A549 (cell line): ENCODE measurements at regions not wholly inside any gene's neighbourhood (a gene's known extent, or its start where the extent isn't known, plus 50 kb on each side); places are given as distances from the start of the nearest gene placed in this dataset.

ENCODE experiments used
- ATAC-seq, 2 experiments: fragments of 200-7000 bp in 1 of 2; fragments of >200 bp in 1 of 2; cut with Nextera tagmentation in 1 of 2; cut with Tn5 transposase in 1 of 2; 3 replicates each; pipeline versions ENCODE4 v1.8.0 to v1.9.1; 2018 to 2020; ENCODE audit warnings: mild to moderate bottlenecking in 1 of 2, moderate library complexity in 1 of 2
- CTCF ChIA-PET: fragments of 300-600 bp; sonication (Branson Sonifier 250); formaldehyde crosslinking; extraction: SDS; loops from one replicate; lab custom pipeline; 2021; ENCODE audit warnings: antibody characterized with exemption, inconsistent platforms; lab: Yijun Ruan, JAX
- POLR2A ChIA-PET: fragments of 350-600 bp; formaldehyde crosslinking; extraction: SDS; loops from one replicate; lab custom pipeline; 2021; ENCODE audit warnings: antibody characterized with exemption, inconsistent platforms; lab: Yijun Ruan, JAX
- DNase-seq, 2 experiments: peaks; one replicate each; pipeline versions ENCODE4 v3.0.0 to v3.0.0-alpha.2; 2011 to 2016; ENCODE audit warnings: low read depth in 1 of 2, low spot score in 1 of 2
- FAIRE-seq: peaks from 2 replicates; lab custom pipeline; 2011; peaks lifted over from hg19 to GRCh38; lab: Jason Lieb, UNC
- H3K27ac ChIP-seq, 2 experiments: fragments of >200 bp; sonication (Bioruptor Twin); formaldehyde crosslinking; 3 replicates each; pipeline ENCODE4 v1.5.1; 2016 to 2017
- H3K4me1 ChIP-seq: fragments of >200 bp; sonication (Bioruptor Twin); formaldehyde crosslinking; 3 replicates; pipeline ENCODE4 v1.6.1; 2016
- H3K4me2 ChIP-seq: fragments of >200 bp; sonication (Bioruptor Twin); formaldehyde crosslinking; 3 replicates; pipeline ENCODE4 v1.6.1; 2016
- H3K4me3 ChIP-seq: fragments of >200 bp; sonication (Bioruptor Twin); formaldehyde crosslinking; 3 replicates; pipeline ENCODE4 v1.5.1; 2016
- H3K9me3 ChIP-seq: fragments of >200 bp; sonication (Bioruptor Twin); formaldehyde crosslinking; 3 replicates; pipeline ENCODE4 v1.6.1; 2016
- CBX2 ChIP-seq: fragments of 200-600 bp; sonication (generic); IDR thresholded peaks from 2 replicates; pipeline ENCODE4 v1.6.1; 2016; ENCODE audit warnings: low read depth, mild to moderate bottlenecking, borderline replicate concordance
- CBX8 ChIP-seq: fragments of 200-600 bp; sonication (generic); IDR thresholded peaks from 2 replicates; pipeline ENCODE4 v1.6.1; 2016
- CHD4 ChIP-seq: fragments of 200-600 bp; sonication (generic); IDR thresholded peaks from 2 replicates; pipeline ENCODE4 v1.6.1; 2016; ENCODE audit warnings: antibody characterized with exemption, mild to moderate bottlenecking, borderline replicate concordance
- CTCF ChIP-seq: fragments of >200 bp; sonication (Bioruptor Twin); formaldehyde crosslinking; IDR thresholded peaks from 3 replicates; pipeline ENCODE4 v1.5.1; 2016
- EP300 ChIP-seq, 2 experiments: fragments of >200 bp; sonication (Bioruptor Twin); formaldehyde crosslinking; IDR thresholded peaks; 2 replicates in 1 of 2; 3 replicates in 1 of 2; pipeline ENCODE4 v1.6.1; 2016 to 2017
- FOSL2 ChIP-seq, 2 experiments: fragments of 450-650 bp in 1 of 2; fragments of >200 bp in 1 of 2; sonication (Bioruptor Twin) in 1 of 2; formaldehyde crosslinking; IDR thresholded peaks; 2 replicates each; pipeline versions ENCODE4 v1.5.0 to v1.6.1; 2016 to 2020; ENCODE audit warnings: mild to moderate bottlenecking in 1 of 2, moderate library complexity in 1 of 2
- HES2 ChIP-seq: fragments of >200 bp; sonication (Bioruptor Twin); formaldehyde crosslinking; IDR thresholded peaks from 2 replicates; pipeline ENCODE4 v1.6.1; 2016
- HEYL ChIP-seq: fragments of 250-450 bp; sonication (Bioruptor Pico); IDR thresholded peaks from 2 replicates; pipeline ENCODE4 v1.8.0; 2021; ENCODE audit warnings: mild to moderate bottlenecking, moderate library complexity
- HOXB13 ChIP-seq: fragments of 250-450 bp; sonication (Bioruptor Pico); IDR thresholded peaks from 2 replicates; pipeline ENCODE4 v1.5.0; 2020; ENCODE audit warnings: low read depth, mild to moderate bottlenecking, moderate library complexity
- JUNB ChIP-seq: fragments of >200 bp; sonication (Bioruptor Twin); formaldehyde crosslinking; IDR thresholded peaks from 2 replicates; pipeline ENCODE4 v1.6.1; 2016
- MAFK ChIP-seq: fragments of 450-650 bp; IDR thresholded peaks from 2 replicates; pipeline ENCODE4 v1.6.1; 2014; ENCODE audit not compliant: partially characterized antibody
- MAZ ChIP-seq: fragments of 150-350 bp; IDR thresholded peaks from 2 replicates; pipeline ENCODE4 v1.6.1; 2014; ENCODE audit warnings: antibody characterized with exemption, low read depth, low read length, borderline replicate concordance
- PBX3 ChIP-seq: IDR thresholded peaks from 2 replicates; pipeline ENCODE4 v1.6.1; 2012
- RAD21 ChIP-seq, 2 experiments: fragments of >200 bp in 1 of 2; sonication (Bioruptor Twin) in 1 of 2; formaldehyde crosslinking in 1 of 2; IDR thresholded peaks in 1 of 2; conservative IDR thresholded peaks in 1 of 2; 2 replicates in 1 of 2; 3 replicates in 1 of 2; pipeline ENCODE4 v1.6.1; 2012 to 2018; ENCODE audit warnings: inconsistent platforms in 1 of 2
- RARB ChIP-seq: fragments of 250-450 bp; sonication (Bioruptor Pico); IDR thresholded peaks from 2 replicates; pipeline ENCODE4 v1.8.0; 2021; ENCODE audit warnings: mild to moderate bottlenecking, moderate library complexity
- SMC3 ChIP-seq: fragments of >200 bp; sonication (Bioruptor Twin); formaldehyde crosslinking; IDR thresholded peaks from 3 replicates; pipeline ENCODE4 v1.6.1; 2018; ENCODE audit warnings: inconsistent platforms
- ZC3H11A ChIP-seq: fragments of 450-650 bp; IDR thresholded peaks from 2 replicates; pipeline ENCODE4 v1.6.1; 2014; ENCODE audit warnings: antibody characterized with exemption, mild to moderate bottlenecking
- ZFP36 ChIP-seq: fragments of 450-650 bp; IDR thresholded peaks from 2 replicates; pipeline ENCODE4 v1.6.1; 2014; ENCODE audit warnings: borderline replicate concordance; ENCODE audit not compliant: partially characterized antibody
- ZSCAN20 ChIP-seq: fragments of 250-450 bp; sonication (Bioruptor Pico); IDR thresholded peaks from 2 replicates; pipeline ENCODE4 v1.8.0; 2022; ENCODE audit warnings: mild to moderate bottlenecking, moderate library complexity
- WGBS: methylation state at CpG from one replicate; pipeline ENCODE4 v1.1.6; 2017; ENCODE audit errors: missing lambda C conversion rate; 5-methylcytosine and 5-hydroxymethylcytosine counted together
- TF ChIP-seq, protein P1 (sequence below): IDR thresholded peaks from 2 replicates; pipeline ENCODE4 v1.6.1; 2012
- TF ChIP-seq, protein P2 (sequence below): fragments of >200 bp; sonication (Bioruptor Twin); formaldehyde crosslinking; IDR thresholded peaks from 3 replicates; pipeline ENCODE4 v1.6.1; 2016
- TF ChIP-seq, protein P3 (sequence below): fragments of 450-650 bp; IDR thresholded peaks from 2 replicates; pipeline ENCODE4 v1.6.1; 2014; ENCODE audit warnings: antibody characterized with exemption

GRCh38 chr3:178439504-178439903 lies 96.7 kb upstream of the KCNMB2 start:
- DNase-seq (peak; percentile 11 to 31), FAIRE-seq (no peak), ATAC-seq (peak; percentile 59 to 84; a peak in 4 of 6 replicates)
- WGBS, result 34% methylated on average over 2 of the region's 2 CpGs
- H3K4me1 ChIP-seq, result peaks cover 10% of the 10 kb centered on the region; the same call in 2 of the 3 replicates
- no peaks in the 10 kb centered on the region for H3K9me3 ChIP-seq
- peak overlapping the region; percentile 42; a peak in 3 of 6 replicates for H3K27ac ChIP-seq
- POLR2A ChIA-PET, result no interaction called here
- TF ChIP-seq EP300 (IDR thresholded peaks at IDR 0.05) (no peak), CBX8 (no peak), MAFK (peak; percentile 42)
- peak overlapping the region; percentile 14; the same call in 1 of the 3 replicates for H3K4me2 ChIP-seq
- CTCF ChIA-PET, result no interaction called here
- no peak overlapping the region for H3K4me3 ChIP-seq

- POLR2A ChIA-PET, result no interaction called here
- WGBS, result 81% methylated on average over 4 of the region's 4 CpGs
These were observed 96.2 kb upstream of the KCNMB2 start for GRCh38 chr3:178440043-178440442.

DNA sequence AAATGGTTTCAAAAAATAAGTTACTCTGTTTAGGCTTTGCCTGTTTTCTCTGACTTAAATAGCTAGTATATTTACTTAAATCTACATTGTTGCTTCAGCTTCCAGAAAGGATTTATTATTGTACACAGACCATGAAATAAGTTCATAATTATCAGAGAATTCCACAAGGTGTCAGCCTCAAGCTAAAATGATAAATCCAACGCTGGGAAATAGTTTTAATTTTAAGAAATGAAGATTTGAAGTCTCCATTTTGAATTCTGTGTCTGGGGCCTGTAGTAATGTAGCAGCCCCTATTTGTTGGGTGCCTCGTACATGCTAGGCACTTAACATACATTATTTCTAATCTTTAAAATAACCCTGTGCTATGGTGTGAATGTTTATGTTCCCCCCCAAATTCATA lies 92.6 kb upstream of the KCNMB2 start:
- POLR2A ChIA-PET, result no interaction called here
- CTCF ChIA-PET, result interaction anchor here (0.7 to 1.0 kb wide), 2 partner anchors 19 to 524 kb away, joined by 3 read pairs; no protein-coding TSS in a partner anchor
- ATAC-seq (no peak), FAIRE-seq (no peak), DNase-seq (no peak)
- no peak overlapping the region for H3K27ac ChIP-seq
- no peak overlapping the region for H3K4me2 ChIP-seq
- no peaks in the 10 kb centered on the region for H3K9me3 ChIP-seq
- peaks cover 10% of the 10 kb centered on the region; the same call in 2 of the 3 replicates for H3K4me1 ChIP-seq
- 31% methylated on average over 2 of the region's 2 CpGs for WGBS
- H3K4me3 ChIP-seq, result no peak overlapping the region
- TF ChIP-seq RAD21 (conservative IDR thresholded peaks at IDR 0.05 in 1 of 2, IDR thresholded peaks at IDR 0.05 in 1 of 2) (no peak), PBX3 (no peak), HES2 (no peak), MAZ (no peak), ZC3H11A (no peak), HEYL (no peak), CTCF (no peak), HOXB13 (CRISPR knock-in tag) (no peak), ZFP36 (no peak)
- TF ChIP-seq, protein P1, sequence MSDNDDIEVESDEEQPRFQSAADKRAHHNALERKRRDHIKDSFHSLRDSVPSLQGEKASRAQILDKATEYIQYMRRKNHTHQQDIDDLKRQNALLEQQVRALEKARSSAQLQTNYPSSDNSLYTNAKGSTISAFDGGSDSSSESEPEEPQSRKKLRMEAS, result no peak
- TF ChIP-seq, protein P2, sequence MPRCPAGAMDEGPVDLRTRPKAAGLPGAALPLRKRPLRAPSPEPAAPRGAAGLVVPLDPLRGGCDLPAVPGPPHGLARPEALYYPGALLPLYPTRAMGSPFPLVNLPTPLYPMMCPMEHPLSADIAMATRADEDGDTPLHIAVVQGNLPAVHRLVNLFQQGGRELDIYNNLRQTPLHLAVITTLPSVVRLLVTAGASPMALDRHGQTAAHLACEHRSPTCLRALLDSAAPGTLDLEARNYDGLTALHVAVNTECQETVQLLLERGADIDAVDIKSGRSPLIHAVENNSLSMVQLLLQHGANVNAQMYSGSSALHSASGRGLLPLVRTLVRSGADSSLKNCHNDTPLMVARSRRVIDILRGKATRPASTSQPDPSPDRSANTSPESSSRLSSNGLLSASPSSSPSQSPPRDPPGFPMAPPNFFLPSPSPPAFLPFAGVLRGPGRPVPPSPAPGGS, result no peak

More at GRCh38 chr3:178440043-178440442, 96.2 kb upstream of the KCNMB2 start:
- Histone ChIP-seq H3K4me2 (no peak overlapping the region), H3K27ac (peak overlapping the region; percentile 42; a peak in 3 of 6 replicates), H3K9me3 (no peaks in the 10 kb centered on the region), H3K4me3 (no peak overlapping the region), H3K4me1 (peaks cover 10% of the 10 kb centered on the region; the same call in 2 of the 3 replicates)
- FAIRE-seq, result no peak
- no peak for ATAC-seq
- DNase-seq, result no peak
- TF ChIP-seq CBX2 (no peak), JUNB (no peak), HEYL (no peak), ZSCAN20 (CRISPR knock-in tag) (no peak), RARB (CRISPR knock-in tag) (no peak), CTCF (no peak), CHD4 (no peak), FOSL2 (IDR thresholded peaks at IDR 0.05) (no peak), FOSL2 (CRISPR knock-in tag; IDR thresholded peaks at IDR 0.05) (no peak), SMC3 (no peak)
- TF ChIP-seq, protein P3, sequence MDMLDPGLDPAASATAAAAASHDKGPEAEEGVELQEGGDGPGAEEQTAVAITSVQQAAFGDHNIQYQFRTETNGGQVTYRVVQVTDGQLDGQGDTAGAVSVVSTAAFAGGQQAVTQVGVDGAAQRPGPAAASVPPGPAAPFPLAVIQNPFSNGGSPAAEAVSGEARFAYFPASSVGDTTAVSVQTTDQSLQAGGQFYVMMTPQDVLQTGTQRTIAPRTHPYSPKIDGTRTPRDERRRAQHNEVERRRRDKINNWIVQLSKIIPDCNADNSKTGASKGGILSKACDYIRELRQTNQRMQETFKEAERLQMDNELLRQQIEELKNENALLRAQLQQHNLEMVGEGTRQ, result no peak
- CTCF ChIA-PET, result interaction anchor here (1.3 kb wide), 1 partner anchor 16 kb away, joined by 3 read pairs; no protein-coding TSS in a partner anchor
